ENCODE measurements at regions not wholly inside any gene's neighbourhood (a gene's known extent, or its start where the extent isn't known, plus 50 kb on each side); places are given as distances from the start of the nearest gene placed in this dataset.

DNA sequence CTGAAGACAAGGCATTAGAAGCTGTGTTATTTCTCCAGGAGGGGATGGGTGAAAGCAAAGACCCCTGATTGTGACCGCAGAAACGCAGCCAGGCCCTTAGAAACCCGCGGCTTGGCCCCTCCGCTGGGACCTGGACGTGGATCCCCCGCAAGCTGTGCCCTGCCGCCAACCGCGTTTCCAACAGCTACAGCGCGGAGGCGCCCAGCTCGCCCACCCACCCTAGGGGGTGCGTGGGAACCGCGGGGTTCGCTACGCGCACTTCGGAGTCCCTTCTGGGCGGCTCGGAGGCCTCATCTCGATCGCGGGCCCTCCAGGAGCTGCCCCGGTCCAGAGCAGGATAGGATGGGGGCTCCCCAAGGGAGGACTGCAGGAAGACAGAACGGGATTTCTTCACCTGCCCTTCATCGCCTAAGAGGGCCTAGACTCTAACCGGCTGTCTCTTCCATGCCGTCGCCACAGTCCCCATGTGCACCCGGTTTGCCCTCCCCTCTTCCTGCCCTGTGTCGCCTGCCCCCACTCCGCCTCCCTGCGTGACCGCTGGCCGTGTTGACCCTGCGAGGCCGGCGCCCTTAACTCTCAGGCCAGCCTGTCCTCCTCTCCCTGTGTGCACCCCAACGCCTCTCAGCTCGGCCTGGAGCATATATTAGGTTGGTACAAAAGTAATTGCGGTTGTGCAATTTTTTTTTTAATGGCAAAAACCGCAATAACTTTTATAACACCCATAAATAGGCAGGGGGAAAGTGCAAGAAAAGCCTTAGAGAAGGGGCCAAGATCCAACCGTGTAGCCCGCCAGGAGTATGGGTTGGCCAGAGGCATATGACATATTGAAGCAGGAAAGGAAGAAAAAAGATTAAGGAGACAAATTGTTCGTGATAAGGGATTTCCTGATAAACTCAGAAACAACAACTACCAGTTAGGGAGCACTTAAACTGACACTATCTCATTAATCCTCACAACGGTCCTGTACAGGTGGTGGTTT lies 68.1 kb upstream of the FREM1 start:
- H4K20me1 ChIP-seq (ENCODE audit: control insufficient read depth, extremely low read depth, insufficient read depth, low read length) = no peaks in the 10 kb centered on the region
- H3K4me2 ChIP-seq (ENCODE audit: control insufficient read depth, extremely low read depth, insufficient read depth, low read depth, low read length) = no peak overlapping the region
- no peak overlapping the region for H3K4me3 ChIP-seq (ENCODE audit: control insufficient read depth in 2 of 3, extremely low read depth in 1 of 3, insufficient read depth in 2 of 3, low read depth in 1 of 3, low read length in 3 of 3)
- no peak for FAIRE-seq
- no peaks in the 10 kb centered on the region for H3K9me3 ChIP-seq (ENCODE audit: control insufficient read depth, low read depth, low read length)
- no peak overlapping the region for H3K9ac ChIP-seq (ENCODE audit: control insufficient read depth, extremely low read depth, insufficient read depth, low read length)
- TF ChIP-seq, protein P1, sequence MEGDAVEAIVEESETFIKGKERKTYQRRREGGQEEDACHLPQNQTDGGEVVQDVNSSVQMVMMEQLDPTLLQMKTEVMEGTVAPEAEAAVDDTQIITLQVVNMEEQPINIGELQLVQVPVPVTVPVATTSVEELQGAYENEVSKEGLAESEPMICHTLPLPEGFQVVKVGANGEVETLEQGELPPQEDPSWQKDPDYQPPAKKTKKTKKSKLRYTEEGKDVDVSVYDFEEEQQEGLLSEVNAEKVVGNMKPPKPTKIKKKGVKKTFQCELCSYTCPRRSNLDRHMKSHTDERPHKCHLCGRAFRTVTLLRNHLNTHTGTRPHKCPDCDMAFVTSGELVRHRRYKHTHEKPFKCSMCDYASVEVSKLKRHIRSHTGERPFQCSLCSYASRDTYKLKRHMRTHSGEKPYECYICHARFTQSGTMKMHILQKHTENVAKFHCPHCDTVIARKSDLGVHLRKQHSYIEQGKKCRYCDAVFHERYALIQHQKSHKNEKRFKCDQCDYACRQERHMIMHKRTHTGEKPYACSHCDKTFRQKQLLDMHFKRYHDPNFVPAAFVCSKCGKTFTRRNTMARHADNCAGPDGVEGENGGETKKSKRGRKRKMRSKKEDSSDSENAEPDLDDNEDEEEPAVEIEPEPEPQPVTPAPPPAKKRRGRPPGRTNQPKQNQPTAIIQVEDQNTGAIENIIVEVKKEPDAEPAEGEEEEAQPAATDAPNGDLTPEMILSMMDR (optimal IDR thresholded peaks at IDR 0.05 in 1 of 3, IDR thresholded peaks at IDR 0.05 in 1 of 3, conservative IDR thresholded peaks at IDR 0.05 in 1 of 3; ENCODE audit: extremely low read depth in 1 of 3, insufficient read depth in 2 of 3, low read length in 3 of 3) = no peak
- TF ChIP-seq EZH2 (IDR thresholded peaks at IDR 0.05; ENCODE audit: low read length) = no peak
- no peaks in the 10 kb centered on the region for H3K9me1 ChIP-seq (ENCODE audit: control insufficient read depth, extremely low read depth, insufficient read depth, low read length)
- DNase-seq (ENCODE audit: low read depth, low spot score) = no peak
- no peak overlapping the region for H2AFZ ChIP-seq (ENCODE audit: control insufficient read depth, low read length)
- H3K27me3 ChIP-seq (ENCODE audit: control insufficient read depth, extremely low read depth, insufficient read depth, low read length) = no peaks in the 10 kb centered on the region
- no peaks in the 10 kb centered on the region for H3K79me2 ChIP-seq (ENCODE audit: control insufficient read depth, insufficient read depth, low read length)
- H3K27ac ChIP-seq (ENCODE audit: control insufficient read depth, insufficient read depth, low read length) = no peak overlapping the region
- dilution Hi-C loops (cut with MboI; ENCODE audit: extremely low pct_ligation_motif_present, low sequenced_read_pairs) = no loop called here
- H3K4me1 ChIP-seq (ENCODE audit: control insufficient read depth, extremely low read depth, insufficient read depth, low read length) = no peaks in the 10 kb centered on the region
- no peaks in the 10 kb centered on the region for H3K36me3 ChIP-seq (ENCODE audit: control insufficient read depth in 2 of 2, extremely low read depth in 1 of 2, insufficient read depth in 2 of 2, low read length in 2 of 2)

- TF ChIP-seq EZH2 (IDR thresholded peaks at IDR 0.05; ENCODE audit: low read length) = no peak
- TF ChIP-seq, protein P1 (optimal IDR thresholded peaks at IDR 0.05 in 1 of 3, IDR thresholded peaks at IDR 0.05 in 1 of 3, conservative IDR thresholded peaks at IDR 0.05 in 1 of 3; ENCODE audit: extremely low read depth in 1 of 3, insufficient read depth in 2 of 3, low read length in 3 of 3) = no peak
- no peak overlapping the region for H2AFZ ChIP-seq (ENCODE audit: control insufficient read depth, low read length)
- no peaks in the 10 kb centered on the region for H3K4me1 ChIP-seq (ENCODE audit: control insufficient read depth, extremely low read depth, insufficient read depth, low read length)
- no peaks in the 10 kb centered on the region for H3K9me1 ChIP-seq (ENCODE audit: control insufficient read depth, extremely low read depth, insufficient read depth, low read length)
- no peak overlapping the region for H3K4me3 ChIP-seq (ENCODE audit: control insufficient read depth in 2 of 3, extremely low read depth in 1 of 3, insufficient read depth in 2 of 3, low read depth in 1 of 3, low read length in 3 of 3)
- FAIRE-seq = no peak
- no peaks in the 10 kb centered on the region for H3K36me3 ChIP-seq (ENCODE audit: control insufficient read depth in 2 of 2, extremely low read depth in 1 of 2, insufficient read depth in 2 of 2, low read length in 2 of 2)
- no peak overlapping the region for H3K27ac ChIP-seq (ENCODE audit: control insufficient read depth, insufficient read depth, low read length)
- dilution Hi-C loops (cut with MboI; ENCODE audit: extremely low pct_ligation_motif_present, low sequenced_read_pairs) = no loop called here
- no peaks in the 10 kb centered on the region for H3K9me3 ChIP-seq (ENCODE audit: control insufficient read depth, low read depth, low read length)
- no peak for DNase-seq (ENCODE audit: low read depth, low spot score)
- H3K27me3 ChIP-seq (ENCODE audit: control insufficient read depth, extremely low read depth, insufficient read depth, low read length) = no peaks in the 10 kb centered on the region
- no peaks in the 10 kb centered on the region for H4K20me1 ChIP-seq (ENCODE audit: control insufficient read depth, extremely low read depth, insufficient read depth, low read length)
- H3K4me2 ChIP-seq (ENCODE audit: control insufficient read depth, extremely low read depth, insufficient read depth, low read depth, low read length) = no peak overlapping the region
- no peak overlapping the region for H3K9ac ChIP-seq (ENCODE audit: control insufficient read depth, extremely low read depth, insufficient read depth, low read length)
- no peaks in the 10 kb centered on the region for H3K79me2 ChIP-seq (ENCODE audit: control insufficient read depth, insufficient read depth, low read length)
Measured at GRCh38 chr9:14967450-14968321, 57.5 kb upstream of the FREM1 start.
